HT1080 (cell line): ENCODE measurements at regions not wholly inside any gene's neighbourhood (a gene's known extent, or its start where the extent isn't known, plus 50 kb on each side); places are given as distances from the start of the nearest gene placed in this dataset.

Experiments used
- DNase-seq: peaks from one replicate; pipeline ENCODE4 v3.0.0-alpha.2; 2015; ENCODE audit warnings: low read depth

DNA sequence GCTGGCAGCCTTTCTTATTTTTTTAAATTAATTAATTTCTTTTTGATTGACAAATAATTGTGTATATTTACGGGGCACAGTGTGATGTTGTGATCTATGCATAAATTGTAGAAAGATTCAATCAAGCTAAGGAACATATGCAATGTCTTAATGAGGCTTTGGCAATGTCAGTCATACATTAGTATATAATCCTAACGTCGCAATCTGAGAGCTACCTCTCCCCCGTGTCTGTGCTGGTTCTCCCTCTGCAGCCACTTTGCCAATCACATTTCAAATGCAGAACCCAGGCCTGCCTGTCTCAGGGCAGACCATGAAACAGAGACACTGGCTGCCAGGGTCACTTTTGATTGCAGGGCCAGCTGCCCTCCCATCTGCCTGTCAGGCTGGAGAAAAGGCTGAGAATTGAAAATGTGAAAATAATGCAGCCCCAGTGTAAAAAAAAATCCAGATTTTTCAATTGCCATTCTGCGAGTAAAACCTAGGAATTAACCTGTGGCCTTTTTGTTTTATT lies 56.3 kb downstream of the SLC24A2 start:
- no peak for DNase-seq

DNA sequence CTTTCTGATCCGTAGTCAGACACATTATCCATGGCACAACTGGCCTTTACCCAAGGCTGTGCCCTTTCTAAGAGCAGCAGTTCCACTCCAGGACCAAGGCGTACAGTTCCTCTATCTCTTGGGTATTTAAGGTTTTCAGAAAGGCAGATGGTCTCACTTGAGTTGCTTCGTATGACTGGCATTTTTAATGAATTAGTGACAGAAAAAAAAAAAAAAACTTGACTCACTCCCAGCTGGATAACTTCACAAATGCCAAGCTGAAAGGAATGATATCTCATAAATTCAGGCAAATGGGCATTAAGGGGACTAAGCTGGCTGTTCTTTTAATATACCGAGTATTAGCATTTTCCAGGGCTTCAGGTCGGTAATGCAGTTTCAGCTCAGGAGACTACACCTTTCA lies 60.7 kb downstream of the SLC24A2 start:
- no peak for DNase-seq

DNA sequence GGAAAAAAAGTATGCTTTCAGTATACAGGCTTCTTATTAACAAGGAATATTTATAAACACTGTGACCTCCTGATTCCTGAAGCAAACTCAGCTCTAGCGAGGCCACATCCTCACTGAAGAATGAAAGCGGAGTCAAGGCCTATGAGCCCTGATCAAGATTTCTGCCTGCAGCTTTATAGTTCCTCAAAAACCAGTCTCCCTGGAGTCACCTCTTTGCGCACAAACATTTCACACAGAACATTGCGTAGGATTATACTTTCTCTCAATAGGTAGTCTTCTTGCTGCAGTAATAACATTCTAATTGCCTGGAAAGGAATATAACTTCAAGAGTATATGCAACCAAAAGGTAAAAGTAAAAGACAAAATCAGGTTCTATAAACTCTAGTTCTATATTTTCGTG lies 62.9 kb downstream of the SLC24A2 start:
- DNase-seq: no peak

DNA sequence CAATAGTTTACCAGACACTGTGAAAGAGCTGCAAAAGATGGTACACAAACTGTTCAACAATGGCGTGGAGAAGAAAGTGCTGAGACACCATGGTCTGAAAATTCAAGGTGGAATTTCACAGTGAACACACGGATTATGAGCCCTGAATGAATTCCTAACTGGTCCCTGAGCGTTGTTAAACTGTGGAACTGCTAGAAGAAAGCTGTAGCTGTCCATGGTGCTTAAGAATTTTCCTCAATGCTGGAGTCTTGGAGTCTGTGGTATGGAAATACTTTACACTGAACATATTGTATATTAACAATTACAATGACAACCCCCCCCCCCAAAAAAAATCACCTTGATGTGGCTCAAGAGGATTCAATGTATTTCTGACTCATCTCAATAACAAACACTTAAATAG lies 68.5 kb downstream of the SLC24A2 start:
- DNase-seq: peak; percentile 6

DNA sequence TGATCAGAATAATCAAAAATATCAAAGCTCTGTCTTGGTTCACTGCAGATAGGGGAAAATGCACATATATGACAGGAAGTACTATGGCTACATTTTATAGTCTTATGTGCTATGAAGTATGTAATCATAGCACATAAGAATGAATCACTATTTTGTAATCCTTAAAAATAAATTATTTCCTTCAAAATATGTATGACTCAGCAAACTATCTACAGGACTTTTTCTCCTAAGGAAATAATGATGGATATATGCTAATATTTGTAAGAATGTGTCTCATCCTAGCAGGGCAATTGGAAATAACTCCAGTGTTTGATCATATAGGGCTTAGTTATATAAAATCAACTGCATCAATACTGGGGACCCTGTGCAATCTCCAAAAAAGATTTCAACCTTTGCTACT lies 85.1 kb downstream of the SLC24A2 start:
- no peak for DNase-seq

DNA sequence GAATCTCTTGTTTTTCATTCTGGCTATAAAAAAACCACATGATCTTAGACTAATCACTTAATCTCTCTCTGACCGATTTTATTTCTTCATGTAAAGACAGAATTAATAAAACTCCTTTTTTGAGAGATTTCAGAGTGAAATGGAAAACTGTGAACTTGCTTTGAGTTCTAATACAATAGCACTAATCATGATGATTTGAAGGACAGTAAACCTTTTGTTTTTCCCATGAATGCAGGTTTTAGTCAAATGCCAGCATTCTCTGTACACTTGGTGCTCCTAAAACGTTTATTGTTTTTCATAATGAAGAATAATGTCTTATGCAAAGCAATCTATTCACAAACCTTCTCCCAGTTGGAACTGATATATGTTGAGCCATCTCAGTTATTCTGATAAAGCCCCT lies 86.8 kb downstream of the SLC24A2 start:
- DNase-seq: no peak

DNA sequence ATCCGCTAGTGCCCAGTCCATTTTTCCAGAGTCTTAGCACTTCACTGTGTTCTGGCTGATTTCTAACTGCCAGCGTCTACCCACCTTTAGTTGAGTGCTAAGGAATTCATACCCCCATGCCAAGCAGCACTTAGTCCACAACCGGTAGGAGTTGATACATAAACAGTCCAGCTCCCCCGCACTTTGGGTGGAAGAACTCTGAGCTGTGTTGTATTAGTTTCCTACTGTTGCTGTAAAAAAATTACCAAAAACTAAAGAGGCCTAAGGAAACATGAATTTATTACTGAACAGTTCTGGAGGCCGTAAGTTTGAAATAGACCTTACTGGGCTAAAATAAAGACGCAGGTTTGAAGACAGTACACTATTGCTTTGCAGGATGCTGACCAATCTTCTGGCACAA lies 87.6 kb downstream of the SLC24A2 start:
- DNase-seq: no peak

DNA sequence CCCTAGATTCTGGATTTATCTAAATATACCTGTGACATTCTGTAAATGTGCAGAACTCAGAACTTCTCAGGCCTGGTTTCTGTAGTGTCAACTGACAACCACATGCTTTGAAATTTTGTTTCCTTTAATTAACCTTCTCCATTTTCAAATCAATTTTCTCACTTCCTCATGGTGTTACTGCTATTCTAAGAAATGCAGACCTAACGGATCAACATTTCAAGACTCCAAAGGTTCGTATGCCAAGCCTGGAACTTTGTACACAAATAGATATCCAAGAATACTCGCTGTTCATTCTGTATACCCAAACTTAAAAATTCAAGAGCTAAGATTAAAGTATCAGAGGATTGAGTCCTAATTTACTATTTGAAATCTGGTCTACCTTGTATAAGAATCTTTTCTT lies 88.1 kb downstream of the SLC24A2 start:
- no peak for DNase-seq

DNA sequence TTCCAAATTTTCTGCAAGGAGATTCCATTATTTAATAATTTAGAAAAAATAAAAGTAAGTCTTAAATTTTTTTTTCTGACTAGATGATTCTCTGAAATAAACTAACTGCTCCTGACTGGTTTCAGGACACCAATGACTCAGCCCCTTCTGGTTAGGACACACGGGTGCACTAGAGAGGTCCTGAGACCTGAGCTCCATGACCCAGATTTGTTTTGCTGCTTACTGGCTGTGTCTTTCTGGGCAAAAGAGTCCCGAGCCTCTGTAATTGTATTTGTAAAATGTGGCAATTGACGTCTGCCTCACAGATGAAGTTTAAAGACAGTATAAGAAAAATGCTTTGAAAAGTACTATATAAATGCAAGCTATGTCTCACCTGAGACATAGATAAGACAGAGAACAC lies 89.1 kb downstream of the SLC24A2 start:
- no peak for DNase-seq

DNA sequence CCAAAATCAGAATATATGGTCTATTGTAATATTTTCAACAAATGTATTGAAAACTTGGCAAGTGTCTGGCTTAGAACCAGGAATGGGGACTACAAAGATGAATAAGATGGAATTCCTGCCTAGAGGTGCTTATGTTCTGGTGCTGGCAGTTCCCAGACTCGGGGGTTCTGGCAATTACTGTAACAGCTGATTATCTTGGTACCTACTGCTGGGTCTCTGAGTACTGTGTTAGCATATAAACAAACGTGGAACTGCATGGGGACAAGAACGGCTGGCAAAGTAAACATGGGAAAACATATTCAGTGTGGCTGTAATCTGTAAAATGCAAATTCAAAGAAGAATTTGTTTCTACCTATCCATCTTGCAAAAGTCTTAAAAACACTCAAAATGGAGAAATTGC lies 89.9 kb downstream of the SLC24A2 start:
- no peak for DNase-seq

DNA sequence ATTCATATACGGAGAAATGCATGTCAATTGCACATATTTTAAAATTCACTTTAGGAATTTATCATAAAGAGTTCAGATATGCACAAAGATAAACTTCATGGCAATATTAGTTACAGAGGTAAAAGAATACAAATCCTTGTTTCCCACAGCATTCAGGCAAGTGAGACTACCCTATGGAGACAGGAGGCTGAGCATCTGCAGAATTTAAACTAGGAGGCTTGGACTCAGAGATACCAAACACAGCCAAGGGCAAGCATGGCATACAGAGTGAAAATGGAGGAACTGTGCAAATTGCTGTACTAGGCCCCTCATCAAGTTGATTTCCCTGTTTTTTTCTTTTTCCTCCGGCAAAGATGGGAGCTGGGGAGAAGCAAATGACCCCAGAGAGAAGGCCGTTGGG lies 94.2 kb downstream of the SLC24A2 start:
- DNase-seq: no peak

DNA sequence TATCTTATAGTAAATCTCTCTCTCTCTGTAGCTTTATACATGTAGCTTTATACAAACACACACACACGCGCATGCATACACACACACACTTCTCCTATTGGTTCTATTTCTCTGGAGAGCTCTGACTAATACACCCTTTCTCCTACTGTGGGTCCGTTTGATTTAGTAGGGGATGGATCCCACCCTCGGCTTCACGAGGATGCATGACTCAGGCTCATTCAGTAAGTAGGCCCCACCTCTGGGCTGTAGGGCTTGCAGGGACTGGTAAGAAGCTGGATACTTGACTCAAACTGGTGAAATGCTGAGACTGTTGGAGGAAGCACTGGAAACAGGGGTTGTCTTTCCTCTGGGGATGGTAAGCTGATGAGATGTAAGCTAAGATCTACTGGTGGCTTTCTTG lies 98.7 kb downstream of the SLC24A2 start:
- peak; percentile 78 for DNase-seq

DNA sequence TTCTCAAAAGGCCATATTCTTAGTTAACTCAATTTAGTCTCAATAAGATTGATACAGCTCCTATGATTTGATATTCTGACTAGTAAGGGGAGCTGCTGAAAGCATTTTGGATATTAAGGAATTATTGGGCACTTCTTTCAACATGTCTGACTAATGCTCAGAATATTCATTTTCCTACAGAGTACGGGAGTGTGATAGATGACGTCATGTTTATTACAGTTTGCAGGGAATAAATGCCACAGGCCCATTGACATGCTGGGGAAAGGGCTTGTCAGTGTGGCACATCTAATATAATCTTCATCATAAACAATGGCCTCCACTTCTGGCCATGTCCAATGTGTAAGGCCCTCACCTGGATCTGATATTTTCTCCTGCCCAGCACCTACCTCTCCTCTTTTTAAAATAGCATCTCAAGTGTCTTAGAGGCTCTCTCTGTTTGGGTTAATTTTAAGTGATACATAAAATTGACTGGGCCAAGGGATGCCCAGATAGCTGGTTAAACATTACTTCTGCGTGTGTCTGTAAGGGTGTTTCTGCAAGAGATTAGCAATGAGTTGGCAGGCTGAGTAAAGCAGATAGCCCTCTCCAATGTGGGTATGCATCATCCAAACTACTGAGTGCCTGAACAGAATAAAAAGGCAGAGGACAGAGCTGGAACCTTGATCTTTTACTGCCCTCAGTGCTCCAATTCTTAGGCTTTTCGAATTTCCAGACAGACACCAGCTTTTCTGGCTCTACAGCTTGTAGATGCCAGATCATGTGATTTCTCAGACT lies 99.3 kb downstream of the SLC24A2 start:
- DNase-seq: peak; percentile 17

DNA sequence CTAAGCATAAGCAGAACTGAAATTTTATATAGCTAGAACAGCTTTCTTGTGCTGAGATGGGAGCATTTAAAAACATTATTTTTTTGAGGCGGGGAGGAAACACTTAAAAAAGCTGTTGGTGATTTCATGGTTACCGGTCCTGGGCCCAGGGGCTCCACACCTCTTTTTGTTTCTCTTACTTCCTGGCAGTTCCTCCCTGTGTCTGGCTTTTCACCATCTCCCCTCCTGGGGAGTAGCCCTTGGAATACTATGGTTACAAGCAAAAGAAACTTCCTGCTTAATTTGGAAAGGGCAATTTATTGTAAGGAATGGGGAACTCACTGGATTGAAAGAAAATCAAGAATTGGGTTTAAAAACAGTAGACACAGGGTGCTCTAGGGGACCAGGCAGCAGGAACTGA lies 105.1 kb downstream of the SLC24A2 start:
- no peak for DNase-seq

DNA sequence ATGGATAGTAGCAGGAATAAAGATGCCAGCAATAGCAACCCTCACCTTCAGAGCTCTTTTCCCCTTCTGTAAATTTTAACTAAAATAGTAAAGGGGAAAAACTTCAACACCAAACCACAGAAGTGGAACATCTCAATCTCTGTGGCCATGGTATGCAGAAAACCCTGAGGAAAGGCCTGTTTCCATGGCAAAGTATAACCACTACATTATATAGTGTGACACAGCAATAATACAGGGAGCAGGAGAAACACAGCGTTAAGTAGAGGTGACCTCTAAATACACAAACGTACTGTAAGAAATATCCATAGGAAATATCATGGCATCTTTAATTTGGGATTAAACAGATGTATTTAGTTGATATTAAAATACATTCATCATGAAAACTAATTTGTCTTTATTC lies 106.4 kb downstream of the SLC24A2 start:
- DNase-seq: no peak

DNA sequence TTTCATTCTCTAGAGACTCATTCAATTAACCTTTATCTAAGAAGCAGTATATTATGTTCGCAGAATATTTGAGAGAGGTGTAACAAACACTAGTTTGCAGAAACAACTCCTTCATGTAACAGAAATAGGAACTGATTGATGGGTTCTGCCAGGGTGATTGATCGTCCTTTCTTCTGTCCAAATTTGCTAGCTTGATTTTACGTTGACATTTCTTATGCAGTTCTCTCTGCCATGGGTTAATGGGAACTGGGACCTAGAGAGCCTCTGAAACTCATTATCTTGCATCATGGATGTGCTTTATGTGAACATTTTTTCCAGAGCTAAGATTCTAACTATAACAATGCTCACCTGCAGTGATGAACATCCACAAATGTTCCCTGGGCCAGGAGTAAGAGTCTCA lies 107.0 kb downstream of the SLC24A2 start:
- DNase-seq: no peak

DNA sequence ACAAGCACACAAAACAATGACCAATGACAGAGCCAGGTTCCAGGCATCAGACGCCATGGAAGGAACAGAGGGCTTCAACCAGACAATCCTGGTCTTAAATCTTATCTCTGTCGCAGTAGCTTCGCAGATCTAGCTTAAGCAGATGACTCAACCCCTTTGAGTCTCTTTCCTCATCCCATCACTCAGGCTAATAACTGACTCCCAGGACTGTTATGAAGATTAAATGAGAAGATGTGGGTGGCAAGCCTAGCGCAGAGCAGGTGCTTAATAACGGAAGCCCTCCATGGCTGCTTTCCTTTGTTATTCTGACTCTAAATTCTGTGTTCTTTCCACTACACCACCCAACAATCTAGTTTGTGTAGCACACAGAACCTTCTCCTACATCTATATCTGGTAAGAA lies 110.9 kb downstream of the SLC24A2 start:
- DNase-seq: no peak

DNA sequence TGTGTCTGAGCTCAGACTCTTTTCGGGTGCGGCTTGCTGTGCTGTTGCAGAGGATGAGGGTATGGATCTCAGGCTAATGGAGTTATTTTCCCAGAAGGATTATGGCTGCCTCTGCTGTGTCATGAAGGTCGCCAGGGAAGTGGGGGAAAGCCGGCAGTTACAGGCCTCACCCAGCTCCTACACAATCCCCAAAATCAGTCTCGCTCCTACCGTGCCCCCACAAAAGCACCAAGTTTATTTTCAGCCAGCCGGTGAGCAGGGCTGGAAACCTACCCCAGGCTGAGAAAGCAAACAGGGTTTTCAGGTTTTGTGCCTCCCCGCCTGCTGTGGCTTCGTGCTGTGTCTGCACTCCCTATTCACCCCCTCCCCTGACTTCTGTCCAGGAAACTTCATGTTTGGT lies 113.3 kb downstream of the SLC24A2 start:
- DNase-seq: no peak

DNA sequence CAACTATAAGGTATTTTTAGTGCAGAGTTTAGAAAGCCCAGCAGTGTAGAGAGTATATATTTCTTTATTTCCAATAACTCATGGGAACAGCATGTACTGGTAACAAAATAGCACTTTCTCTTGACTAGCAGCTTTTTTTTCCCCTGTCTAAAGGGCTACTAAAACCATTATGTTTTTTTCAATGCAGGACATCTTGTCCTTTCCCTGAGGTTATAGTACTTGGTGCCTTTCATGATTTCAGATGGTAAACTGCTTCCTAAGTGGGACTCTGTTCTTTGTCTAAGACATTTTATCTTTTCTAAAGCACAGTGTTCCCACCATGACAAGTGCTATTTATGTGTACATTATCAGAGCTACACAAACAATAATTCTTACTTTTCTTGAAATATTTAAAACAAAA lies 122.3 kb downstream of the SLC24A2 start:
- no peak for DNase-seq

DNA sequence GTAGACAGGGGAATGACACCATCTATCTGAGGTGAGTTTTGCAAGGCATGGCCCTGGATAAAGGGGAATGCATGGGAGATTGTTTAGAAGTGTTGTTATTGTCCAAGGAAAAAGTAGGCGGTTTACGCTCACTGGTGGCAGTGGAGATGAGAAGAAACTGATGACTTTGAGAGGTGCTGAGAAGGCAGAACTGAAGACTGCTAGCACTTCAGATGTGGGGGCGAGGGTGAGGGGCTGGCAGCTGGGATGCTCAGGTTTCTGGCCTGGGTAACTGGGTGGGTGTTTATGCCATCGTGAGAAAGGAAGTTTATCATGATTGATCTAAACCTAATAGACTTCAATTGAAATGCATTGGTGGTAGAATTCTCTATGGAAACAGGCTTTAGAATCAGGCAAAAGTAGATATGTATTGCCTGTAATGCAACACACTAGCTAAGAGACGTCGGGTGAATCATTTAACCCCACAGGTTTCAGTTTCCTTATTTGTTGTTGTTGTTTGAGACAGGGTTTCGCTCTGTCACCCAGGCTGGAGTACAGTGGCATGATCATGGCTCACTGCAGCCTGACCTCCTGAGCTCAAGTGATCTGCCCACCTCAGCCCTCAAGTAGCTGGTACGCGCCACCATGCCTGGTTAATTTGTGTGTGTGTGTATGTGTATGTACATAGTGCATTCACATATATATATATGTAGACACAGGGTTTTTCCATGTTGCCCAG lies 123.5 kb downstream of the SLC24A2 start:
- DNase-seq: no peak

DNA sequence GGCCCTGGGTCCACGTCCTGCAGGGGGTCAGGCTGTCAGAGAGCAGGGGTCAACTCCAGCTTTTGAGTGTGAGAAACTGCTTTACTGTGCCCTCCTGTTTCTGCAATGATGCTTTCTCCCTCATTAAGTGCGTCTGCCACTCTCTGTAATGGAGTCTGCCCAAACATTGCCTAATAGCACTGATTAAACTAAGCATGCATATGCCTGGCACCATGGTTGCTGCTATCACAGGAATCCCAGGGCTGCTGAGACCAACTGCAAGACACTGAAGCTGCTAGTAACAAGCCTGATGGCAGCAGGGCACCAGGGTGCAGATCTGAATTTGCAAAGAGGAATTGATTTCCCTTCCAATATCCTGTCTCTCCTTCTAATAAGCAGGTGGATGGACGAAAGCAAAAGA lies 125.3 kb downstream of the SLC24A2 start:
- DNase-seq: no peak

DNA sequence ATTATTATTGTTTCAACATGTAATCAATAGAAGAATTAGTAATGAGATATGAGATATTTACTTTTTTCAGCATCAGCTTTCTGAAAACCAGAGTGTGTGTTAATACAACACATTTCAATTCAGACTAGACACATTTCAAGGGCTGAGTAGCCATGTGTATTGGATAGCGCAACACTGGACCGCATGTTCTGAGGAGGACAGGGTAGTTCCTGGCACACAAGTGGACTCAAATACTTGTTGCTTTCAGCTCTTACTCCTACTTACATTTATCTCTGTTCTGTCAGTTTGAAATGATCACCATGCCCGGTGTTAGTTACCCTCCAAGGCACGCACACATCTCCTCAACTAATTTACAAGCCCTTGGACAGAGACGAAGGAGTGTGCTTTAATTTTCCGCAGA lies 126.6 kb downstream of the SLC24A2 start:
- no peak for DNase-seq

DNA sequence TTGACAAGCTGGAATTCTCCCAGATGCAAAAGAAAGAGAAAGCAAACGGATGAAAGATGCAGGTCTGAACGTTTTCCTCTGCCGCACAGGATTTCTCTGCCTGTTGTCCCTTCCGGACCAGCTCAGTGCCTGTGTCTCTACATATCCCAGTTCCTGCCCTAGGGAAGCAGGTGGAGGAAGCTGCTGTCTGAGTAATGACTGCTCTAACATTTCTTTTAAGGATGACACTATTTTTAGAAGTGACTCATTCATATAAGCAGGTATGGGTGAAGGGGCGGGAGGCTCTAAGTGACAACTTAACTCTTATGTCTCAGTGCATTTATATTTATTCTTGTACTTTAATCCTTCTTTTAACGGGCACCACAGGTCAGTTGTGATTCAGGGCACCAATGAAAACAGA lies 128.8 kb downstream of the SLC24A2 start:
- peak; percentile 34 for DNase-seq
